ENCODE measurements at regions not wholly inside any gene's neighbourhood (a gene's known extent, or its start where the extent isn't known, plus 50 kb on each side); places are given as distances from the start of the nearest gene placed in this dataset.
"Not testable (repeated sequence)": the region's sequence is repeated elsewhere in the genome, so short reads cannot be mapped to it uniquely, and the experiment has no call there.

DNA sequence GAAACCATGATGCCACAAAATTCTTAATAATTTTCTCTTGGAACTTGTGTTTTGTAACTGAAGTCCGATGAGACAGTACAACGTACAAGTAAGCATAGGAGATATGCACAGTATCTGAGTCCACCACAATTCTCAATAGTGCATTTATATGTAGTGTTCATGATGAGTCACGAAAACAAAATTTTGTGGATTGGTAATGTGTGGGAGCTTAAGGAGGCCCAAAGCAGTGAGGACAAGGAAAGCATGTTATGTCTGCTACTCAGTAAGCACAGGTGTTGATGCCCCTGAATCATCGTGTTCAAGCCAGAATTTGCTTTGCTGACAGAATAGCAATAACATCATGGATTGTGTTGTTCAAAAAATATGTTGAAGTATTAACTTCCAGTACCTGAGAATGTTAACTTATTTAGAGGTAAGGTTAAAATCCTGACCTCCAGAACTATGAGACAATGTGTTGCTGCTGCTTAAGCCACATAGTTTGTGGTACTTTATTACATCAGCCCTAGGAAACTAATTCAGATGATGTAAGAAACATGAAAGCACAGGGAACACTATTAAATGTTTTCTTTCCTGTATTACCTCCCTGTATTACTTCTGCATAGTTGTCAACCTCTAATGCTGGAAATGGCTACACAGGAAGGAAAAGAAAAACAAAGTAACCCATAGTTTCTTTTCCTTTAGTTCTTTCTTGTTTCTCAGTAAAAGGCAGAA is 201.3 kb downstream of the SLITRK6 start:
- no peak for DNase-seq

DNA sequence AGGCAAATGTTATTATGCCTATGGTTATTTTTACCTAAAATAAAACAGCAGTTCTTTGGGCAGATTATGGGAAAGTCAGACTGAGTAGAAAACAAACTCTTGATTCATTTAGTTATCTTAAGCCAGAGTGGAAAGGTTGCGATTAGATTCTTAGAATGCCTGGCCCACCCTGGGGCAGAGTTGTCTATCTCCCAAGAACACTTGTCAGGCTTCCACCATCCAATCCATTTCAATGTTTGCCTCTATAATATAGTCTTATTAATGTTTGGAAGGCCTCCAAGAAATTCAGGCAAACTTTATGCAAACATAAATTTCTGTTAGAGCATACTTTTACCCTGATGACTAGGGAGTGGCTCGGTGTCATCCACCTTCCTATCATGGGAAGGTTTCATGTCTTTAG is 207.0 kb downstream of the SLITRK6 start:
- DNase-seq: no peak

DNA sequence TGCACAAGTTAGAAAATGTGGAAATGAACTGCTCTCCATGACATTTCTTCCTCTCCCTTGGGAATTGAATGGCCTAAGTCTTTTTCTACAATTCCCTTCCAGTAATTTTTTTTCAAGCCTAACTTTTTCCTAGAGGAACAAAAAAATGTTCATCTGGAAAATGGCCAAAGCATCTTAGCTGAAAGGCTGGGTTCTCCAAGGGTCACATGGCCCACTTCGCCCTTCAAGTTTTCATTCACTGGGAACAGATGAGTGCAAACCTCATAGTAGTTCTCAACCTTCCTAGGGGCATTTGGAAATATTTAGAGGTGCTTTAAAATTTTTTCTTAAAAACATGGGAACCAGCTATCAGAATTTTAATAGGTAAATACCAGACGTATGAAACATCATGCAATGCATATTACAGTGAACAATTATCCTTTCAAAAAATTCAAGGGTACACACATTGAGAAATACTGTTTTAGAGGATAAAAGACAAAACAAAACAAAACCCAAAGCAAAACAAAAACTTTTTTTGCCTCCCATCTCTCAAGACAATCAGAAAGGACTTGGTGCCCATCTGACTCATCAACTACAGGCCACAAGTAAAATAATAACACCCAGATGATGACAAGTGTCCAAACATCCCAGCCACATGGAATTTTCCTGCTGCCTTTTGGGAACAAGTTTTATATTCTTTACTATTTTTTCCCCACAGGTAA is 208.8 kb downstream of the SLITRK6 start:
- DNase-seq: no peak

DNA sequence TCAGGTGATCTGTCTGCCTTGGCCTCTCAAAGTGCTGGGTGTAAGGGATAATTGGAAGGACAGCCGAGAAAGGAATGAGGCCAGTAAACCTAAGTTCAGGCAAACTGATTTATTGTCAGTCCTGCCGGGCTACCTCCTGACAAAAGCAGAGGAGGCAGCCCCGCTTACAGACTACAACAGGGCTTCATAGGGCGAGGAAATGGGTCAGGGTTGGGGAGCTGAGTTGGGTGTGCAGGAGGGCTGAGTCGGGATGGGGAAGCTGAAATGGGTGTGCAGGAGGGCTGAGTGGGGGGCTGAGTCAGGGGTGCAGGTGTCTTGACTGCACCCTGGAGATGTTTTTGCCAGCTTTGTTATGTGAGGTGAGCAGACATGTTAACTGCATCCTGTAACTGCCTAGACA is 210.2 kb downstream of the SLITRK6 start:
- no peak for DNase-seq

DNA sequence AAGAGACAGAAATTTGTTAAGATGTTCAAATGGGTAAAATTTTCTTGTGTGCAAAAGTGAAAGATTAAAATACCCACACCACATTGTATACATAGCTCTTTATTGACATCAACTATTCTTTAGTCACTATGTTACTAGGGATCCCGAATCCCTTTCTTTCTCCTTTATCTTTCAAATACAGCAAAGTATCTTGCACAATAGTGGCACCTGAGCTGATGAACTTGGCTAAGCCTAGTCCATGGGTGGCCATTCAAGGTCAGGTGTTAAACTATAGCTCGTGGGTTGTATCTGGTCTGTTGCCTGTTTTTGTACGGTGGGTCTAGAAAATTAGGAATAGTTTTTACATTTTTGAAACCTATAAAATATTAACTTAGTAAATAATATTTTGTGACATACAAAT is 210.9 kb downstream of the SLITRK6 start:
- no peak for DNase-seq

DNA sequence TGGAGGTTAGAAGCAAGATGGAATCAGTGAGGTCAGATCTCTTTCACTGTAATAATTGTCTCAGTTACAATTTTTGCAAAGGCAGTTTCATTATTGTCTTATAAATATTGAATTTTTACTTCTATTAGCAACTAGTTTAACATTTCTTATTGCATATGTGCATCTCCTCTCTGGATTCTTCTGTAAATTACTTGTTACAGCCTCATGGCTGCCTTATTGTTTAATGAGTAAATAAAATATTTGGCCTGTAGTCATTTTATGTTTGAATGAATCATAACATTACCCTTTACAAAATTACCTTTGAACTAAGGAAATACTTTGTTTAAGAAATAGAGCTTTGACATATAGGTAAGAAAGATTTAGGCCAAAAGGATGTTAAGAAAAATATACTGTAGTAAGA is 212.4 kb downstream of the SLITRK6 start:
- DNase-seq: no peak

DNA sequence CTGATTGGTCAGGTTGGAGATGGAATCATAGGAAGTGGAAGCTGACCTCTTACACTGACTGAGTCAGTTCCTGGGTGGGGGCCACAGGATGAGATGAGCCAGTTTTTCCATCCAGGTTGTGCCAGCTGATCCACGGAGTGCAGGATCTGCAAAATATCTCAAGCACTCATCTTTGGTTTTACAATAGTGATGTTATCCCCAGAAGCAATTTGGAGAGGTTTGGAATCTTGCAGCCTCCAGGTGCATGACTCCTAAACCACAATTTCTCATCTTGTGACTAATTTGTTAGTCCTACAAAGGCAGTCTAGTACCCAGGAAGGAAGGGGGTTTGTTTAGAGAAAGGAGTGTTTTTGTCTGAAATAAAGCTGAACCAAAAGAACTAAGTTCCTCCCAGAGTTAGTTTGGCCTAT is 212.8 kb downstream of the SLITRK6 start:
- DNase-seq: no peak

DNA sequence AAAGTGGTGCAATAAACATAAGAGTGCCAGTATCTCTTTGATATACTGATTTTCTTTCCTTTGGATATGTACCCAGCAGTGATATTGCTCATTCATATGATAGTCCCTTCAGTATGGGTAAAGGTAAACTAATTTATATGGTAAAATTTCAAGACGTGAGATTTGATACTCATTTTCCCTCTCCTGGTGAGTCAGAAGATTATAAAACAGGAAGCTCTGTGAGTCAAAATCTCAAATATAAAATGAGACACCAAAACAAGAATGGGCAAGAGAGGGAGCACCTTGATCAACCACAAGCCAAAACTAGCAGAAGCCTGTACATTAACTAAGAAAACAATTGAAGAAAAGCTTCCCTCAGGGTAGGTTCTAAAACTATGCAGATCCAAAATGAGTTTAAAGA is 216.3 kb downstream of the SLITRK6 start:
- DNase-seq: no peak

DNA sequence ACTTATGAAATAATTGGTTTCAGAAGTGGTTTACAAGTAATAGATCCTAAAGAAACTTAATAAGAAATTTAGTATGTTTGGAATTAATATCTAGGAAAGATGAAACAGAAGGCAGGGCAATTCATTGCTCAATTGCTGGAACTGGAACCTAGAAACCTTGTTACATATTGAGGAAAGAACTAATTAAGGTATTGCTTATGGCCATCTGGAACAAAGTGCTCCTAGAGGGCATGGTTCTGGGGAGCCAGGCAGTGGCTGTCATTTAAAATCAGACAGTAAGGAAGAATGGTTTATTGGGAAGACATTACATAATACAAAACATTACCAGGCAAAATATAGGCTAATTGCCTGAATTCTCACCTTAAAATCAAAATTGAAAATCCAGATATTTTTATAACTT is 224.1 kb downstream of the SLITRK6 start:
- DNase-seq: no peak

DNA sequence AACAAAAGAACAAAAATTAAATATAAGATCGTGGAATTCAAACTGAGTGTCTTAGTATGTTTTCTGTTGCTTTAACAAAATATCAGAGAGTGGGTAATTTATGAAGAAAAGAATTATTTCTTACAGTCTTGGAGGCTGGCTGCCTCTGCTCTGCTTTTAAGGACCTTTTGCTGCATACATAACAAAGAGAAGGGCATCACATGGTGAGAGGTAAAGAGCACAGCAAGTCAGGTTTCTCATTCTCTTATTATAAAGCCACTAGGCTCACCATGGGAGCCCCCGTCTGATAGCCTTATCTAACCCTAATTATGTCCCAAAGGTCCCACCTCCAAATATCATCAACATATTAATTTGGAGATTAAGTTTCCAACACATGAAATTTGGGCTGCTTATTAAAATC is 231.3 kb downstream of the SLITRK6 start:
- DNase-seq: no peak

DNA sequence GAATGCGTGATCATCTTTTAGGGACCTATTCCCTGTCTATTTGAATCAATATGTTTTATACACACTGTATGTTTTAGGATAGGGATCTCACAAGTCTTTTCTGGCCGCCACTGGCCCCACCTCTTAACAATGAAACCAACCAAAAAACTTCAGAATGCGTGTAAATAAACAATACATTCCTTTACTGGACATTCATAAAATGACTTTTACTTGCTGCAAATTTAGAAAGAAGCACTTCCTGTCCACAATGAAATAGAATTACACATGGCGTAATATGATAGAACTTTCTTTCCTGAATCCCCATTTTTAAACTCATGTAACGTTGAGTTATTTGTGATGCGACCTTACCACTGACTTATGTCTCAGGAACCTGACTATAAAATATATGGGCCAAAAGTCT is 233.6 kb downstream of the SLITRK6 start:
- no peak for DNase-seq

DNA sequence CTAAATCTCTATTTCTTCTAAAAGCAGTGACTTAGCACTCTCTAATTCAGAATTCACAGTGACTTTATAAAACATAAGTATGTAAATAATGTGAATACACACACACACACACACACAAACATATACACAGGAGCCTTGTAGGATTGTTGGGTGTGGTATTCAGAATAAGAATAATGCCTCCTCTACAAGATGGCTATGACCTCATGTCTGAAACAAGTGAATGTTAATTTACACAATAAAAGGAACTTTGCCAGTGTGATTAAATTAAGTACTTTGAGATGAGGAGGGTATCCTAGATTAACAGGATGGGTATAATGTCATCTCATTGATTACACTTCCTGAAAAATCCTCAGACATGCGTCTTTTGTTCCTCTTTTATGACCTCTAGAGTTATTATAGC is 234.6 kb downstream of the SLITRK6 start:
- DNase-seq: no peak

DNA sequence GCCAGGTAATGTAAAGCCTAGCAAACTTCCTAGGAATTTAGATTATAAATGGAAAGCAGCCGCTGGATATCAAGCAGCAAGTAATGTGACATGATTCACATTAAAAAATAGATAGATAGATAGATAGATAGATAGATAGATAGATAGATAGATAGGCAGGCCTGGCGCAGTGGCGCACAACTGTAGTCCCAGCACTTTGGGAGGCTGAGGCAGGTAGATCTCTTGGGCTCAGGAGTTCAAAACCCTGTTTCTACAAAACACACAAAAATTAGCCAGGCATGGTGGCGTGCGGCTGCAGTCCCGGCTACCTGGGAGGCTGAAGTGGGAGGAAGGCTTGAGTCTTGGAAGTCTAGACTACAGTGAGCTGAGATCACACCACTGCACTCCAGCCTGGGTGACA is 236.9 kb downstream of the SLITRK6 start:
- no peak for DNase-seq

DNA sequence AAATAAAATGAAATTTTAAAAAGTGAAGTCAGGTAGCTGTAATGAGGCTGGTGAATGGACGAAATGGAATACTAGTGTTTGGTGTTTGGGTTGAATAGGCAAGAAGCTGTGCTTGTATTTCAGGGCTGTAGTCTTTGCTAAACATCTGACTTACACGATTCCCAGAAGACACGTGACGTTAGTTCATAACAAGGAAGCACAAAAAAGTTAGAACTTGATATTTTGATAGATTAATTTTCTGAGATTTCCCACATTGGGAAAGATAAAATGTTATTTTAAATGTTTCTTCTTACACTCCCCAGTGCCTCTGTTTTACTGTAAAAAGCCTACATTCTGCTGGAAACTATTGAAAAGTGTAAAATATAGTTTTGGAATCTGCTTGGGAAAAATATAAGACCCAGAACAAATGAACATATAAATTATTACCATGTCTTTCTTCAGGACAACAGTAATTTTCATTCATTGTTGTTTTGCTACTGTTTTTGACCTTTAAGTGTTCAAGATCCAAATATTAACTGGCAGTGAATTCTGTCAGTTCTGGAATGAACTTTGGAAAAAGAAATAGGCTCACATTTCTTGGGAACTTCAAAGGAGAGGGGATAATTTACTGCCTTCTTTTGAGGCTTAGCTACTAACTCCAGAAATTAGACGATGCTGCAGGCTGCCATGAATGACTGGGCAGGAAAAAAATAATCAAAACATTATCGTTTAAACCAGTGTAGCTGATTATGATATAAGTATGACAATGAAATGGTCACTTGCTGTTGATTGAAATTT is 241.3 kb downstream of the SLITRK6 start:
- no peak for DNase-seq

DNA sequence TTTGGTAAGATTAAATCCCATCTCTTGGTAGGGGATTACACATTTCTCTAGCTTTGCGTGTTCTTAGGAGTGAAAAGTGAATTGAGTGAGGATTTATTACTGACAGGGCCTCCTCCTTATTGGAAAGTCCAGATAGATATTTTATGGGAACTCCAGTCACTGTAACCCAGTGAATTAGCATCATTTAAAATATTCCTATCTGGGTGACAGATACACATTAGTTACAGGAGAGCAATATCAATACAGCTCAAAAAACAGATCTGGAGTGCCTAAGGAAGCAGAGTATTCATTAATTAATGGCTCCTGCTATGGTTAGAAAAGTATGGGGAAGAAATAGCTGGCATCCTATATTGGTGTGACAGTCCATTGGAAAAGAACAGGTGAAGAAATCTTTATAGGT is 248.2 kb downstream of the SLITRK6 start:
- no peak for DNase-seq

DNA sequence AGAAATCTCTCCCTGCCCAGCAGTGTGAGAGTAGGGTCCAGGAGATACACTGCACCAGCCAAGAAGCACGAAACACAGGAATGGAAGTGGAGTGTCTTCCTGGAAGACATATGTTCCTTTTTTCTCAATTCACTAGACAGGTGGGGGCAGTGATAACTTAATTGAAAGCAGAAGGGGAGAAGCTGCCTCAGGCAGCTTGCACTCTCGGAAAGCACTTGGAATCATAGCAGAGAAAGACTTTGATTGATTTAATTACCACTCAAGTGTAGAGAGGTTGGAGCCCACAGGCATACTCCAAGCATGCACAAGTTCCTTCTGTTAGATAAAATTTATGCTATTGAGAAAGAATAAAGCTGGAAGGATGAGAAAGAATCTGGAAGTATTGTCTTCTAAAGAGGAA is 249.4 kb downstream of the SLITRK6 start:
- DNase-seq: no peak

DNA sequence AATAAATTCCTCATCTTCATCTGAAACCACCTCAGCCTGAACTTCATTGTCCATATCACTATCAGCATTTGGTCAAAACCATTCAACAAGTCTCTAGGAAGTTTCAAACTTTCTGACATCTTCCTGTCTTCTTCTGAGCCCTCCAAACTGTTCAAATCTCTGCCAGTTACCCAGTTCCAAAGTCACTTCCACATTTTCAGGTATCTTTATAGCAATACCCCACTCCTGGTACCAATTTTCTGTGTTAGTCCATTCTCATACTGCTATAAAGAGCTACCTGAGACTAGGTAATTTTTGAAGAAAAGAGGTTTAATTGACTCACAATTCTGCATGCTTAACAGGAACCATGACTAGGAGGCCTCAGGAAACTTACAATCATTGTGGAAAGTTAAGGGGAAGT is 250.4 kb downstream of the SLITRK6 start:
- DNase-seq: not testable (repeated sequence)

DNA sequence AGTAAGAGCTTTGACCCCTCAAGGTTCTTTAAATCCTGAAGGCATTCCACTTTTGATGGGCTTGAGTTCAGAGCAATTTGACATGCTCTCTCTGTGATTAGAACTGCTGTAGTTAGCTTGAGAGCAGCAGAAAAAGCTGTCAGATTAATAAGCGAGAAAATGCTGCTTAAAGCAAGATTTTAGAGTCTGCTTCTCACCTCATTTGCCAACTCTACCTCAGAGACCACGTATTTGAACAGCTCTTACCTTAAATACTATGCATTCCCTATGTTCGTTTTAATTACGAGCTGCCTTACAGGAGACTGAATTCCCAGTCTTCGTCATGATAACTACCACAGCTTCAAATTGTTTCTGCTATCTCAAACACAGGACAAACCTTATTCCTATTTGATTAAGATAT is 253.4 kb downstream of the SLITRK6 start:
- DNase-seq: no peak

DNA sequence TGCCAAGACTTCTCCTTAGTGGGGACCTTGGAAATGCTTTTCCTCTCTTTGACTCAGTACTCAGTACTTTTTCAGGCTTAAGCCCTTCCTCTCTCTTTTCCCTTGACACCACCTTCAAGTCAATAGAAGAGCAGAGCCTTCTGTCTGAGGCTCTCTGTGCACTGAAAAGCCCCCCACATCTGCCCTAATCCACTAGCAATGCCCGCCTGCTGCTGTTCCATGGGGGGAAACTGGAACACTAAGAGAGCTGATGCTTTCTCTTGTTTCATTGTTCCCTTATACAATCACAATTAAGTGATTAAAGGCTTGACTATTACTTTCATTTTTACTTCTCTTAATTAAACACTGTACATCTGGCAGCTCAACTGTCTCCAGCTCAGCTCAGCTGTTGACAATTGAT is 254.5 kb downstream of the SLITRK6 start:
- DNase-seq: no peak

DNA sequence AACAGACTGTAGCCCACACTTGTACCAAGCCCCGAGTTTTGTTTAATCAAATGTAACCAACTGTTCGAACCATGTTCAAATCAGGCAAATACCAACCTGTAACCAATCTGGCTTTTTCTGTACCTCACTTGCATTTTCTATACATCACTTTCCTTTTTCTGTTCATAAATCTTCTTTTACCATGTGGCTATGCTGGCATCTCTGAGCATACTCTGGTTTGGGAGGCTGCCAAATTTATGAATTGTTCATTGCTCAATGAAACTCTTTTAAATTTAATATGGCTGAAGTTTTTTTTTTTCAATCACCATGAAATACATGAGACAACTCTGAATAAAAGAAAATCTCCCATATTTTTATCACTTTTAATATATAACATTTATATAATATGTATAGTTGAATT is 256.1 kb downstream of the SLITRK6 start:
- DNase-seq: no peak

DNA sequence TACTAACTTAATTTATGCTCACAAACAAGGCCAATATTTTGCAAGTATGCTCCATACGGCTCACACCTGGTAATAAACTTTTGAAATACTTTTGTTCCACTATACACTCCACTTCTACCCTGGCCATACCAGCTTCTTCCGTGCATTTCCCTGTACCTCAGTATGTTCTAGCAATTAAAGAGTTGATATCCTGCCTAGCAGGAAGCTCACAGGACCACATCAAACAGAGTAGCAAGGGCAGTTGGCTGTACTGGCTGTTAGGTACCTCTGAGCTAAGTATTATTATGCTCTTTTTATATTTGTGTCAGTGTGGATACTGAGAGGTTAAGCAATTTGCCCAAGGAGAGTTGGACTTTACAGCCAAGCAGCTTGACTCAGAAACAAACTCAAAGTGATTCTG is 257.7 kb downstream of the SLITRK6 start:
- DNase-seq: no peak

DNA sequence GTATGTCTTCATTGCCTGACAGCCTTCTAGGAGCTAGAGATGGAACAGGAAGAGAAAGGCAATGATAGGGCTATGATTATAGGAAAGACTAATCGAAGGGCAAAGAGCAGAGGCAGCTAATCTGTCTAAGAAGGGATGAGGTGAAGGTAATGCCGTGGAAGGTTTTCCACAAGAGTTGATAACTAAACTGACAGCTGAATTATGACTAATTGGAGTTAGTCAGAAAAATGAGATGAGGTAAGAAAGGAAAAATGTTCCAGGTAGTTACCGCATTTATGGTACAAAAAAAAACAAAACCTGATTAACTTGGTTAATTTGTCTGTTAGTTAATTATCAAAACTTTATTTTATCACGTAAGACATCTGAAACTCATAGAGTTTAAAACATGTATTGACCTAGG is 260.3 kb downstream of the SLITRK6 start:
- DNase-seq: no peak

DNA sequence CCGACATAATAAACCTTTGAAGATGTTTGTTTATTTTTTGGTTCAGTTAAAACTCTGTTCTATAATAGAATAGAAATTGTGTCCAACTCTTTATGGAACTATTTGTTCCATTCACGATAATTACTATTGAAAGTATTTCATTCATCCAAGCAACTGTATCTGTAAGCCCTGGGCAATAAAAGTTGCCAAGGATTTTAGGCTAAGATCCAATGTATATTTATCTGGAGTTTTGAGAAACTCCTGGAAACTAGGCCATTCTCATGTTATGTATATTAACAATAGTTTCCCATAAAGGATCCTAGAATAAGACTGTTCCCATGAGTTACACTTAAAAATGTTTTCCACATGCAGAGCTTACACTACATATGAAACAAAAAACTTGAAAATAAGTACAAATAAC is 261.6 kb downstream of the SLITRK6 start:
- DNase-seq: no peak

DNA sequence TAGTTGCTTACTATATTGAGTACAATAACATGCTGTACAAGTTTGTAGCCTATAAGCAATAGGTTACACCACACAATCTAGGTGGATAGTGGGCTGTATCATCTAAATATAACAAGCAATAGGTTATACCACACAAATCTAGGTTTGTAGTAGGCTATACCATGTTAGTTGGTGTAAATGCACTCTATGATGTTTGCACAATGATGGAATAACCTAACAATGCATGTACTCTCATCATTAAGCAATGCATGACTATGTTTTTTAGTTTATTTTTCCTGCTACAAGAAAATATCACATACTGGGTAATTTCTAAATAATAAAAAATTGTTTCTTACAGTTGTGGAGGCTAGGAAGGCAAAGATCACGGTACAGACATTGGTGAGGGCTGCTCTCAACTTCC is 262.5 kb downstream of the SLITRK6 start:
- no peak for DNase-seq
